ENCODE measurements at regions not wholly inside any gene's neighbourhood (a gene's known extent, or its start where the extent isn't known, plus 50 kb on each side); places are given as distances from the start of the nearest gene placed in this dataset.

- Histone ChIP-seq H3K4me3 (replicated peaks in 1 of 3; ENCODE audit: low read depth in 2 of 3, low read length in 3 of 3) (no peak overlapping the region), H3K9me3 (replicated peaks in 1 of 2; ENCODE audit: control insufficient read depth in 1 of 2, insufficient read depth in 1 of 2, low read length in 2 of 2) (peaks cover 0 to 5% of the 10 kb centered on the region in 2 donors), H3K27ac (ENCODE audit: low read depth in 1 of 2, low read length in 2 of 2) (no peak overlapping the region), H4K20me1 (ENCODE audit: insufficient read depth, low read length) (no peaks in the 10 kb centered on the region), H3K4me1 (ENCODE audit: control insufficient read depth in 1 of 2, insufficient read depth in 2 of 2, low read length in 2 of 2) (peaks cover 0 to 4% of the 10 kb centered on the region in 2 donors), H3K36me3 (replicated peaks in 1 of 2; ENCODE audit: control insufficient read depth in 1 of 2, insufficient read depth in 2 of 2, low read length in 2 of 2) (no peaks in the 10 kb centered on the region), H2AFZ (ENCODE audit: insufficient read depth, low read depth, low read length, poor library complexity, severe bottlenecking) (no peak overlapping the region), H3K79me2 (ENCODE audit: insufficient read depth, low read length) (no peaks in the 10 kb centered on the region), H3K4me2 (replicated peaks; ENCODE audit: extremely low read depth, low read length, poor library complexity, severe bottlenecking) (no peak overlapping the region), H3K9ac (ENCODE audit: insufficient read depth, low read length, poor library complexity, severe bottlenecking) (no peak overlapping the region), H3K27me3 (ENCODE audit: control insufficient read depth in 2 of 2, insufficient read depth in 2 of 2, low read length in 2 of 2) (no peaks in the 10 kb centered on the region)
- no peak overlapping the region for H3K4me3 Mint-ChIP-seq
- TF ChIP-seq CTCF (IDR thresholded peaks at IDR 0.05) = no peak
- H3K27ac Mint-ChIP-seq = no peak overlapping the region
- no peak for DNase-seq
- H3K4me1 Mint-ChIP-seq = peaks cover 13% of the 10 kb centered on the region
- peaks cover 0 to 3% (median under 1%) of the 10 kb centered on the region in 3 donors for H3K27me3 Mint-ChIP-seq (ENCODE audit: low read depth in 3 of 3)
- intact Hi-C loops (cut with micrococcal nuclease) = loop anchor here in 1 of 2 donors (5.0 kb wide), 1 partner anchor 96 kb away; no protein-coding TSS in a partner anchor
- peaks cover 4 to 15% (median 8%) of the 10 kb centered on the region in 7 donors for H3K9me3 Mint-ChIP-seq
- H3K36me3 Mint-ChIP-seq = no peaks in the 10 kb centered on the region
- no CpG with 5 or more reads among the region's 4 CpGs for WGBS (ENCODE audit: insufficient coverage)
These were observed 88.3 kb upstream of the PIK3CG start for GRCh38 chr7:106776618-106777347.

- Mint-ChIP-seq H3K9me3 (peaks cover 4 to 15% (median 8%) of the 10 kb centered on the region in 7 donors), H3K27ac (no peak overlapping the region), H3K4me3 (no peak overlapping the region), H3K27me3 (ENCODE audit: low read depth in 3 of 3) (peaks cover 0 to 3% (median 1%) of the 10 kb centered on the region in 3 donors), H3K4me1 (peaks cover 13% of the 10 kb centered on the region), H3K36me3 (no peaks in the 10 kb centered on the region)
- no peaks in the 10 kb centered on the region for H3K79me2 ChIP-seq (ENCODE audit: insufficient read depth, low read length)
- no peak for DNase-seq
- H3K9me3 ChIP-seq (replicated peaks in 1 of 2; ENCODE audit: control insufficient read depth in 1 of 2, insufficient read depth in 1 of 2, low read length in 2 of 2) = peaks cover 0 to 5% of the 10 kb centered on the region in 2 donors
- no peaks in the 10 kb centered on the region for H4K20me1 ChIP-seq (ENCODE audit: insufficient read depth, low read length)
- H3K9ac ChIP-seq (ENCODE audit: insufficient read depth, low read length, poor library complexity, severe bottlenecking) = no peak overlapping the region
- no peak overlapping the region for H3K4me2 ChIP-seq (replicated peaks; ENCODE audit: extremely low read depth, low read length, poor library complexity, severe bottlenecking)
- H2AFZ ChIP-seq (ENCODE audit: insufficient read depth, low read depth, low read length, poor library complexity, severe bottlenecking) = no peak overlapping the region
- intact Hi-C loops (cut with micrococcal nuclease) = loop anchor here in 1 of 2 donors (5.0 kb wide), 1 partner anchor 95 kb away; no protein-coding TSS in a partner anchor
- peaks cover 0 to 4% of the 10 kb centered on the region in 2 donors for H3K4me1 ChIP-seq (ENCODE audit: control insufficient read depth in 1 of 2, insufficient read depth in 2 of 2, low read length in 2 of 2)
- 5% methylated on average over 5 of the region's 7 CpGs for WGBS (ENCODE audit: insufficient coverage)
- no peak for TF ChIP-seq CTCF (IDR thresholded peaks at IDR 0.05)
- H3K36me3 ChIP-seq (replicated peaks in 1 of 2; ENCODE audit: control insufficient read depth in 1 of 2, insufficient read depth in 2 of 2, low read length in 2 of 2) = no peaks in the 10 kb centered on the region
- no peak overlapping the region for H3K27ac ChIP-seq (ENCODE audit: low read depth in 1 of 2, low read length in 2 of 2)
- no peaks in the 10 kb centered on the region for H3K27me3 ChIP-seq (ENCODE audit: control insufficient read depth in 2 of 2, insufficient read depth in 2 of 2, low read length in 2 of 2)
- no peak overlapping the region for H3K4me3 ChIP-seq (replicated peaks in 1 of 3; ENCODE audit: low read depth in 2 of 3, low read length in 3 of 3)
These were observed 87.3 kb upstream of the PIK3CG start for GRCh38 chr7:106777674-106778299.
